K562 (cell line): ENCODE measurements at regions not wholly inside any gene's neighbourhood (a gene's known extent, or its start where the extent isn't known, plus 50 kb on each side); places are given as distances from the start of the nearest gene placed in this dataset.

Experiments used
- ATAC-seq: fragments of 200-7000 bp; cut with Tn5 transposase; 3 replicates; pipeline ENCODE4 v1.9.1; 2020; ENCODE audit warnings: moderate library complexity
- BruUV-seq: library from RNA; stranded (reverse); fragments of 400-500 nt; replicated peaks from 2 replicates; lab custom pipeline; 2021; lab: Mats Ljungman, UMichigan
- CTCF ChIA-PET: fragments of 300-600 bp; formaldehyde crosslinking; extraction: SDS; loops from one replicate; lab custom pipeline; 2021; ENCODE audit warnings: low intra/inter-chr PET ratio; lab: Yijun Ruan, JAX
- POLR2A ChIA-PET: fragments of 300-600, 350-650 bp; sonication (Branson Sonifier 250); formaldehyde crosslinking; extraction: SDS; loops from one replicate; lab custom pipeline; 2021; ENCODE audit warnings: antibody characterized with exemption, inconsistent platforms; lab: Yijun Ruan, JAX
- DNase-seq, 4 experiments: peaks; one replicate each; pipeline versions ENCODE4 v3.0.0 to v3.0.0-alpha.2; 2011 to 2018; ENCODE audit warnings: low spot score in 3 of 4, mixed read lengths in 3 of 4; ENCODE audit errors: extremely low read depth in 1 of 4
- FAIRE-seq: peaks from 2 replicates; lab custom pipeline; 2011; peaks lifted over from hg19 to GRCh38; lab: Jason Lieb, UNC
- H2AFZ ChIP-seq: 2 replicates; pipeline ENCODE4 v1.6.0; 2011; ENCODE audit warnings: low read depth, low read length, control low read depth, inconsistent platforms
- H3K27ac ChIP-seq: fragments of 200-600 bp; 3 replicates; pipeline ENCODE4 v1.8.0; 2011; ENCODE audit warnings: low read depth, mild to moderate bottlenecking, control low read depth, inconsistent platforms, low read length, moderate library complexity, mixed read lengths; ENCODE audit errors: extremely low read depth
- H3K27me3 ChIP-seq, 2 experiments: fragments of 300-600 bp in 1 of 2; 2 replicates in 1 of 2; 3 replicates in 1 of 2; pipeline versions ENCODE4 v1.6.0 to v1.8.0; 2011; ENCODE audit warnings: inconsistent platforms in 2 of 2, low read length in 2 of 2, mild to moderate bottlenecking in 1 of 2, mixed read lengths in 1 of 2, moderate library complexity in 1 of 2; ENCODE audit not compliant: control insufficient read depth in 2 of 2, insufficient read depth in 2 of 2
- H3K36me3 ChIP-seq: fragments of 300-600 bp; 3 replicates; pipeline ENCODE4 v1.8.0; 2011; ENCODE audit warnings: mild to moderate bottlenecking, low read length, inconsistent platforms; ENCODE audit not compliant: control insufficient read depth, insufficient read depth
- H3K4me1 ChIP-seq, 2 experiments: fragments of 200-600 bp in 1 of 2; replicated peaks in 1 of 2; 2 replicates in 1 of 2; 3 replicates in 1 of 2; pipeline versions ENCODE4 v1.5.1 to v1.8.0; 2011; ENCODE audit warnings: inconsistent platforms in 2 of 2, low read length in 2 of 2, mild to moderate bottlenecking in 1 of 2, mixed read lengths in 1 of 2, moderate library complexity in 1 of 2; ENCODE audit not compliant: control insufficient read depth in 2 of 2, insufficient read depth in 2 of 2
- H3K4me2 ChIP-seq: 2 replicates; pipeline ENCODE4 v1.6.1; 2011; ENCODE audit warnings: low read length, control low read depth, inconsistent platforms, mixed read lengths; ENCODE audit not compliant: insufficient read depth
- H3K4me3 ChIP-seq: fragments of 200-600 bp; sonication (generic), shearing (Covaris generic); 2 replicates; pipeline ENCODE4 v1.5.1; 2016; ENCODE audit warnings: control low read depth, inconsistent platforms
- H3K79me2 ChIP-seq: fragments of 200-600 bp; 3 replicates; pipeline ENCODE4 v1.8.0; 2011; ENCODE audit warnings: low read length, inconsistent platforms; ENCODE audit not compliant: control insufficient read depth, insufficient read depth
- H3K9ac ChIP-seq, 2 experiments: 2 replicates each; pipeline versions ENCODE4 v1.6.0 to v1.6.1; 2011; ENCODE audit warnings: low read depth in 2 of 2, low read length in 2 of 2, control low read depth in 1 of 2, inconsistent platforms in 1 of 2, mild to moderate bottlenecking in 1 of 2, mixed read lengths in 1 of 2; ENCODE audit not compliant: insufficient read depth in 1 of 2
- H3K9me1 ChIP-seq: one replicate; pipeline ENCODE4 v1.6.0; 2011; ENCODE audit warnings: inconsistent platforms, mild to moderate bottlenecking, low read length, moderate library complexity; ENCODE audit not compliant: control insufficient read depth, insufficient read depth
- H3K9me3 ChIP-seq: replicated peaks from 2 replicates; pipeline ENCODE4 v1.5.1; 2011; ENCODE audit warnings: low read depth, low read length, inconsistent platforms; ENCODE audit not compliant: control insufficient read depth, insufficient read depth
- H4K20me1 ChIP-seq: replicated peaks from 2 replicates; pipeline ENCODE4 v1.6.1; 2011; ENCODE audit warnings: low read length, inconsistent platforms, mixed read lengths; ENCODE audit not compliant: control insufficient read depth, insufficient read depth
- CREB3L1 ChIP-seq: fragments of 450-650 bp; IDR thresholded peaks from 2 replicates; pipeline ENCODE4 v1.6.1; 2014; ENCODE audit warnings: low read depth, mild to moderate bottlenecking, moderate library complexity, borderline replicate concordance
- FIP1L1 ChIP-seq: fragments of 200-400 bp; formaldehyde crosslinking; IDR thresholded peaks from 2 replicates; pipeline ENCODE4 v1.6.1; 2018; ENCODE audit warnings: mild to moderate bottlenecking, low read depth, low read length; ENCODE audit not compliant: poor library complexity, severe bottlenecking
- GTF2E2 ChIP-seq: fragments of 200-800 bp; sonication (Bioruptor generic); IDR thresholded peaks from 2 replicates; pipeline ENCODE4 v1.6.1; 2016; ENCODE audit warnings: missing genetic modification characterization, missing compliant biosample characterization
- TAL1 ChIP-seq: fragments of 450-650 bp; IDR thresholded peaks from 2 replicates; pipeline ENCODE4 v1.6.1; 2016; ENCODE audit warnings: mild to moderate bottlenecking
- WGBS: fragments of 100-300 bp; shearing (Covaris generic); methylation state at CpG from one replicate; pipeline ENCODE4 v1.1.6; 2016; ENCODE audit warnings: low coverage, mixed read lengths; ENCODE audit not compliant: insufficient coverage; ENCODE audit errors: missing lambda C conversion rate; 5-methylcytosine and 5-hydroxymethylcytosine counted together
- in situ Hi-C: fragments of 300-500 bp; cut with MboI; formaldehyde crosslinking; loops from 4 replicates; pipeline ENCODE4 v1.15.0; 2018; ENCODE audit warnings: inconsistent platforms, mixed read lengths
- intact Hi-C: fragments of 100-400 bp; cut with micrococcal nuclease; formaldehyde crosslinking; loops from 2 replicates; pipeline ENCODE4 v1.14.2; 2022

DNA sequence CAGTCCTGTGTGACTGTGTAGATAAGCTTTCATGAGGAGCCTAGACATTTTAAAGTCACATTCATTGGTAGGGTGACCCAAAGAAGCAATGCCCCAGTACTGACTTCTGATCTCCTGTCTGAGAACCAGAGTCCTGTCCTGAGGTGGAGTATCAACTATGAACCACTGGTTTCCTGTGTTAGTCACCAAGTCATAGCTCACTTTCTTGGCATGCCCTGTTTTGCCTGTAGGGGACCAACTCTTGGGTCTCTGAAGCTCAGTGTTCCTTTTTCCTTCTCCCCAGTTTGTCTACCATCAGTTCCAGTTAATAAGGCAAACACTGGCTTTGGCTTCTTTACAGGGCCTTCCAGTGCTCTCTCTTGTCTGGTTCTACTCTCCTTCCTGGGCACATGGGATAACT is 97.4 kb downstream of the C12orf75 start (continued):
- TF ChIP-seq CREB3L1, result no peak

- intact Hi-C loops, result no loop called here
- no peaks in the 10 kb centered on the region for H3K79me2 ChIP-seq
- TF ChIP-seq GTF2E2, result no peak
- TF ChIP-seq TAL1, result no peak
- TF ChIP-seq FIP1L1, result no peak
- FAIRE-seq (no peak), ATAC-seq (no peak), DNase-seq (no peak)
- POLR2A ChIA-PET, result no interaction called here
- no peak overlapping the region for H3K9ac ChIP-seq
- no peak overlapping the region for H3K27ac ChIP-seq
- no peaks in the 10 kb centered on the region for H4K20me1 ChIP-seq
- H3K4me1 ChIP-seq, result no peaks in the 10 kb centered on the region
- BruUV-seq, result no TSS peak
- no peaks in the 10 kb centered on the region for H3K36me3 ChIP-seq
- H3K27me3 ChIP-seq, result no peaks in the 10 kb centered on the region
- no peak overlapping the region for H3K4me2 ChIP-seq
- H3K9me1 ChIP-seq, result no peaks in the 10 kb centered on the region
- H2AFZ ChIP-seq, result no peak overlapping the region
- H3K4me3 ChIP-seq, result no peak overlapping the region
- CTCF ChIA-PET, result no interaction called here
- H3K9me3 ChIP-seq, result no peaks in the 10 kb centered on the region
- in situ Hi-C loops, result no loop called here
- 0% methylated on average over 1 of the region's 1 CpG for WGBS
These were observed 98.4 kb downstream of the C12orf75 start for GRCh38 chr12:105428793-105429395.
